ENCODE measurements at regions not wholly inside any gene's neighbourhood (a gene's known extent, or its start where the extent isn't known, plus 50 kb on each side); places are given as distances from the start of the nearest gene placed in this dataset.

GRCh38 chr5:62886603-62887315, 308.1 kb downstream of the LRRC70 start:
- H3K36me3 ChIP-seq (ENCODE audit: control insufficient read depth in 2 of 4, insufficient read depth in 4 of 4, low read length in 3 of 4): no peaks in the 10 kb centered on the region
- H3K14ac ChIP-seq (ENCODE audit: insufficient read length): no peak overlapping the region
- no peaks in the 10 kb centered on the region for H3K9me3 ChIP-seq (ENCODE audit: insufficient read depth in 2 of 2, low read depth in 1 of 2, low read length in 1 of 2)
- H3K79me2 ChIP-seq (ENCODE audit: control insufficient read depth in 1 of 2, insufficient read depth in 2 of 2, low read length in 2 of 2): no peaks in the 10 kb centered on the region
- no peak overlapping the region for H2BK15ac ChIP-seq (ENCODE audit: low read length)
- H3K79me1 ChIP-seq (ENCODE audit: low read depth, low read length): no peaks in the 10 kb centered on the region
- no peak overlapping the region for H4K5ac ChIP-seq (ENCODE audit: insufficient read length, low read depth, low read length)
- no peak overlapping the region for H2BK20ac ChIP-seq (ENCODE audit: low read length)
- FAIRE-seq: no peak
- H3K4me1 ChIP-seq (replicated peaks in 1 of 4; ENCODE audit: control insufficient read depth in 3 of 4, insufficient read depth in 4 of 4, low read length in 3 of 4): no peaks in the 10 kb centered on the region
- no peaks in the 10 kb centered on the region for H4K20me1 ChIP-seq (replicated peaks in 1 of 2; ENCODE audit: control insufficient read depth in 1 of 2, insufficient read depth in 2 of 2, low read length in 2 of 2)
- H2BK5ac ChIP-seq (ENCODE audit: low read depth, low read length): no peak overlapping the region
- CTCF ChIA-PET (ENCODE audit: partially characterized antibody): interaction anchor here (0.6 to 1.1 kb wide), 2 partner anchors 174 to 514 kb away, joined by 3 read pairs; no protein-coding TSS in a partner anchor
- no peaks in the 10 kb centered on the region for H3K23me2 ChIP-seq (ENCODE audit: low read depth, low read length)
- no peak overlapping the region for H3K9ac ChIP-seq (replicated peaks in 1 of 4; ENCODE audit: extremely low read depth in 1 of 4, low read depth in 3 of 4, low read length in 3 of 4)
- no peak overlapping the region for H2BK12ac ChIP-seq (ENCODE audit: low read depth, low read length)
- no peak for DNase-seq (ENCODE audit: low read depth in 1 of 2, low spot score in 2 of 2)
- H3K4me2 ChIP-seq (ENCODE audit: insufficient read depth in 1 of 2, low read depth in 2 of 2, low read length in 2 of 2): no peak overlapping the region
- no peak overlapping the region for H3K4me3 ChIP-seq (ENCODE audit: extremely low read depth in 1 of 4, insufficient read depth in 2 of 4, low read depth in 3 of 4, low read length in 4 of 4)
- no peak overlapping the region for H4K91ac ChIP-seq (replicated peaks; ENCODE audit: insufficient read length, low read length)
- no peak overlapping the region for H2AFZ ChIP-seq (ENCODE audit: low read length)
- no peak overlapping the region for H3K23ac ChIP-seq (ENCODE audit: insufficient read length)
- no peak overlapping the region for H4K8ac ChIP-seq (ENCODE audit: extremely low read depth, insufficient read depth, low read length)
- WGBS, 2 experiments (ENCODE audit: extremely low coverage in 1 of 2, insufficient coverage in 1 of 2, insufficient read length in 1 of 2, insufficient replicate concordance in 2 of 2, low coverage in 1 of 2, low lambda C conversion rate in 2 of 2, missing lambda C conversion rate in 1 of 2): 91 to 100% methylated on average over 2 to 5 of the region's 5 CpGs
- no peak overlapping the region for H2AK5ac ChIP-seq (ENCODE audit: low read depth, low read length)
- TF ChIP-seq POU5F1 (IDR thresholded peaks at IDR 0.05; ENCODE audit: low read depth, low read length) (no peak), JUN (IDR thresholded peaks at IDR 0.05; ENCODE audit: low read depth, low read length) (no peak), NRF1 (IDR thresholded peaks at IDR 0.05; ENCODE audit: low read depth, low read length) (no peak), TAF7 (optimal IDR thresholded peaks at IDR 0.05; ENCODE audit: borderline replicate concordance, low read depth, low read length) (no peak), MAX (IDR thresholded peaks at IDR 0.05) (no peak), EZH2 (IDR thresholded peaks at IDR 0.05; ENCODE audit: low read depth, low read length, severe bottlenecking) (no peak), ZNF274 (IDR thresholded peaks at IDR 0.05; ENCODE audit: borderline replicate concordance, extremely low read depth, low read length) (no peak), CBX5 (IDR thresholded peaks at IDR 0.05; ENCODE audit: low read depth, low read length) (no peak)
- H2BK120ac ChIP-seq (replicated peaks; ENCODE audit: low read depth, low read length): no peak overlapping the region
- POLR2A ChIA-PET (ENCODE audit: partially characterized antibody): no interaction called here
- H3K56ac ChIP-seq (replicated peaks; ENCODE audit: insufficient read length, low read depth, low read length): no peak overlapping the region
- no peak overlapping the region for H3K18ac ChIP-seq (ENCODE audit: extremely low read depth, low read length)
- H3K4ac ChIP-seq (replicated peaks; ENCODE audit: insufficient read length, low read depth, low read length): no peak overlapping the region
- no peak overlapping the region for H3K27ac ChIP-seq (ENCODE audit: low read depth, low read length)
- no peaks in the 10 kb centered on the region for H3K27me3 ChIP-seq (replicated peaks in 1 of 4; ENCODE audit: control insufficient read depth in 3 of 4, extremely low read depth in 1 of 4, insufficient read depth in 3 of 4, low read length in 3 of 4)

Data from H1 (cell line).